ENCODE measurements at regions not wholly inside any gene's neighbourhood (a gene's known extent, or its start where the extent isn't known, plus 50 kb on each side); places are given as distances from the start of the nearest gene placed in this dataset.

- H3K4me3 ChIP-seq (ENCODE audit: low read depth, low read length): no peak overlapping the region
- no peak for TF ChIP-seq CTCF (IDR thresholded peaks at IDR 0.05; ENCODE audit: low read depth, low read length, missing control alignments)
- no peaks in the 10 kb centered on the region for H3K36me3 ChIP-seq (replicated peaks)
- no peaks in the 10 kb centered on the region for H3K27me3 ChIP-seq (replicated peaks)
- DNase-seq: peak; percentile 25
- in situ Hi-C loops (cut with HindIII; ENCODE audit: low pct_ligation_motif_present, low sequenced_read_pairs): no loop called here
- no peak overlapping the region for H3K27ac ChIP-seq
These were observed 246.5 kb downstream of the TBL1XR1 start for GRCh38 chr3:176950743-176951142.

GRCh38 chr3:176948151-176948550, 249.1 kb downstream of the TBL1XR1 start:
- Histone ChIP-seq H3K27ac (no peak overlapping the region), H3K27me3 (replicated peaks) (no peaks in the 10 kb centered on the region), H3K4me3 (ENCODE audit: low read depth, low read length) (no peak overlapping the region), H3K36me3 (replicated peaks) (no peaks in the 10 kb centered on the region)
- TF ChIP-seq CTCF (IDR thresholded peaks at IDR 0.05; ENCODE audit: low read depth, low read length, missing control alignments): no peak
- in situ Hi-C loops (cut with HindIII; ENCODE audit: low pct_ligation_motif_present, low sequenced_read_pairs): no loop called here
- DNase-seq: no peak

- no peak for TF ChIP-seq CTCF (IDR thresholded peaks at IDR 0.05; ENCODE audit: low read depth, low read length, missing control alignments)
- H3K27ac ChIP-seq: no peak overlapping the region
- no peak overlapping the region for H3K4me3 ChIP-seq (ENCODE audit: low read depth, low read length)
- no peaks in the 10 kb centered on the region for H3K27me3 ChIP-seq (replicated peaks)
- in situ Hi-C loops (cut with HindIII; ENCODE audit: low pct_ligation_motif_present, low sequenced_read_pairs): no loop called here
- no peaks in the 10 kb centered on the region for H3K36me3 ChIP-seq (replicated peaks)
- DNase-seq: no peak
These were observed 251.1 kb downstream of the TBL1XR1 start for GRCh38 chr3:176946202-176946601.

GRCh38 chr3:176942305-176942704, 255.0 kb downstream of the TBL1XR1 start:
- no peaks in the 10 kb centered on the region for H3K27me3 ChIP-seq (replicated peaks)
- in situ Hi-C loops (cut with HindIII; ENCODE audit: low pct_ligation_motif_present, low sequenced_read_pairs): no loop called here
- TF ChIP-seq CTCF (IDR thresholded peaks at IDR 0.05; ENCODE audit: low read depth, low read length, missing control alignments): no peak
- no peaks in the 10 kb centered on the region for H3K36me3 ChIP-seq (replicated peaks)
- H3K4me3 ChIP-seq (ENCODE audit: low read depth, low read length): no peak overlapping the region
- H3K27ac ChIP-seq: no peak overlapping the region
- DNase-seq: no peak

- no peak for DNase-seq
- no peaks in the 10 kb centered on the region for H3K27me3 ChIP-seq (replicated peaks)
These were observed 255.6 kb downstream of the TBL1XR1 start for GRCh38 chr3:176941689-176942088.

More at GRCh38 chr3:176941689-176942088, 255.6 kb downstream of the TBL1XR1 start:
- Histone ChIP-seq H3K27ac (no peak overlapping the region), H3K4me3 (ENCODE audit: low read depth, low read length) (no peak overlapping the region), H3K36me3 (replicated peaks) (no peaks in the 10 kb centered on the region)
- in situ Hi-C loops (cut with HindIII; ENCODE audit: low pct_ligation_motif_present, low sequenced_read_pairs): no loop called here
- no peak for TF ChIP-seq CTCF (IDR thresholded peaks at IDR 0.05; ENCODE audit: low read depth, low read length, missing control alignments)
